ENCODE measurements at regions not wholly inside any gene's neighbourhood (a gene's known extent, or its start where the extent isn't known, plus 50 kb on each side); places are given as distances from the start of the nearest gene placed in this dataset.

GRCh38 chr20:60306105-60306504, 347.9 kb downstream of the CDH26 start:
- Mint-ChIP-seq H3K36me3 (ENCODE audit: low read depth) (no peaks in the 10 kb centered on the region), H3K9me3 (ENCODE audit: low read depth) (no peaks in the 10 kb centered on the region), H3K27ac (ENCODE audit: unreplicated experiment) (no peak overlapping the region), H3K4me3 (ENCODE audit: unreplicated experiment) (no peak overlapping the region), H3K4me1 (ENCODE audit: low read depth) (no peaks in the 10 kb centered on the region), H3K27me3 (ENCODE audit: low read depth) (peaks cover 7% of the 10 kb centered on the region)
- no peak for DNase-seq (ENCODE audit: low spot score)
- TF ChIP-seq, protein P1, sequence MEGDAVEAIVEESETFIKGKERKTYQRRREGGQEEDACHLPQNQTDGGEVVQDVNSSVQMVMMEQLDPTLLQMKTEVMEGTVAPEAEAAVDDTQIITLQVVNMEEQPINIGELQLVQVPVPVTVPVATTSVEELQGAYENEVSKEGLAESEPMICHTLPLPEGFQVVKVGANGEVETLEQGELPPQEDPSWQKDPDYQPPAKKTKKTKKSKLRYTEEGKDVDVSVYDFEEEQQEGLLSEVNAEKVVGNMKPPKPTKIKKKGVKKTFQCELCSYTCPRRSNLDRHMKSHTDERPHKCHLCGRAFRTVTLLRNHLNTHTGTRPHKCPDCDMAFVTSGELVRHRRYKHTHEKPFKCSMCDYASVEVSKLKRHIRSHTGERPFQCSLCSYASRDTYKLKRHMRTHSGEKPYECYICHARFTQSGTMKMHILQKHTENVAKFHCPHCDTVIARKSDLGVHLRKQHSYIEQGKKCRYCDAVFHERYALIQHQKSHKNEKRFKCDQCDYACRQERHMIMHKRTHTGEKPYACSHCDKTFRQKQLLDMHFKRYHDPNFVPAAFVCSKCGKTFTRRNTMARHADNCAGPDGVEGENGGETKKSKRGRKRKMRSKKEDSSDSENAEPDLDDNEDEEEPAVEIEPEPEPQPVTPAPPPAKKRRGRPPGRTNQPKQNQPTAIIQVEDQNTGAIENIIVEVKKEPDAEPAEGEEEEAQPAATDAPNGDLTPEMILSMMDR (IDR thresholded peaks at IDR 0.05): no peak

DNA sequence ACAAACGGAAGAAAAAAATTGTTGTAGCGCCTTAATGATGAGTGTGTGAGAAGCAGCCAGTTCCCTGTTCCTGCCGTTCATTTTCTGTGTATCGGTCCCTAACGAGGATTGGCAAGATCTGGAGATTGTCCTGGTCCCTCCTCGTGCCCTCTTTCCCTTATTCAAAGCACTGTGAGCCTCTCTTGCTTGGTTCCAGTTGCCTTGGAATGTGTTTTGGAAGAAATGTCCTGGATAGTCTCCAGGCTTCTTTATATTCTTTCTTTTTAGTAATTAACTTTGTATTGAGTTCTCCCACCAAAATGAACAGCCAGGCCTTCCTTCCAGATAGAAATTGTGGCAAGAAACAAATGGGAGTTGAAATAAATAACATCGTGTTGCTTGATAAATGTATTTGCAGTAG, 348.3 kb downstream of the CDH26 start:
- DNase-seq (ENCODE audit: low spot score): no peak
- H3K9me3 Mint-ChIP-seq (ENCODE audit: low read depth): no peaks in the 10 kb centered on the region
- TF ChIP-seq, protein P1 (IDR thresholded peaks at IDR 0.05): no peak
- H3K27ac Mint-ChIP-seq (ENCODE audit: unreplicated experiment): no peak overlapping the region
- H3K36me3 Mint-ChIP-seq (ENCODE audit: low read depth): no peaks in the 10 kb centered on the region
- H3K4me3 Mint-ChIP-seq (ENCODE audit: unreplicated experiment): no peak overlapping the region
- H3K4me1 Mint-ChIP-seq (ENCODE audit: low read depth): no peaks in the 10 kb centered on the region
- peaks cover 7% of the 10 kb centered on the region for H3K27me3 Mint-ChIP-seq (ENCODE audit: low read depth)

- DNase-seq (ENCODE audit: low spot score): no peak
- Mint-ChIP-seq H3K36me3 (ENCODE audit: low read depth) (no peaks in the 10 kb centered on the region), H3K27me3 (ENCODE audit: low read depth) (peaks cover 11% of the 10 kb centered on the region), H3K4me3 (ENCODE audit: unreplicated experiment) (no peak overlapping the region), H3K4me1 (ENCODE audit: low read depth) (no peaks in the 10 kb centered on the region), H3K27ac (ENCODE audit: unreplicated experiment) (no peak overlapping the region), H3K9me3 (ENCODE audit: low read depth) (peaks cover 7% of the 10 kb centered on the region)
- TF ChIP-seq, protein P1 (IDR thresholded peaks at IDR 0.05): no peak
These were observed 352.5 kb downstream of the CDH26 start for GRCh38 chr20:60310560-60311349.

DNA sequence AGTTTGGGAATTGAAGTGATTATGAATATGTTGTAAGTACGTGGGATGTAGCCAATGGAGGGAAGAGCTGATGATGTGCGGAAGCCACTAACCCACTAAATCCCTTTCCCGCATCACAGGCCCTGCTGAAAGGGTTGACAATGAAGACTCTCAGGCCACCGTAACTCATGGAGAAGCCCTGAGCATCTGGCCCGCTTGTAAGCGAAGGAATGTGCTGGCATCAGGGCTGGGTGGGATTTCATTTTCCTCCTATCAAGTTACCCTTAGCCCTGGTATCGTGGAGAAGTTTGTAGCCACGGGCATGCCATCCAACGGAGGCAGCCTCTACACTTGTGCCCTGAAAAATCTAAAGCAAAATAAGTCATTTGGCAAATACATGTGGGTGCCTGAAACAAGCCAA, 355.0 kb downstream of the CDH26 start:
- Mint-ChIP-seq H3K9me3 (ENCODE audit: low read depth) (peaks cover 7% of the 10 kb centered on the region), H3K36me3 (ENCODE audit: low read depth) (no peaks in the 10 kb centered on the region), H3K27ac (ENCODE audit: unreplicated experiment) (no peak overlapping the region), H3K27me3 (ENCODE audit: low read depth) (peaks cover 11% of the 10 kb centered on the region), H3K4me1 (ENCODE audit: low read depth) (no peaks in the 10 kb centered on the region), H3K4me3 (ENCODE audit: unreplicated experiment) (no peak overlapping the region)
- no peak for DNase-seq (ENCODE audit: low spot score)
- TF ChIP-seq, protein P1 (IDR thresholded peaks at IDR 0.05): no peak

DNA sequence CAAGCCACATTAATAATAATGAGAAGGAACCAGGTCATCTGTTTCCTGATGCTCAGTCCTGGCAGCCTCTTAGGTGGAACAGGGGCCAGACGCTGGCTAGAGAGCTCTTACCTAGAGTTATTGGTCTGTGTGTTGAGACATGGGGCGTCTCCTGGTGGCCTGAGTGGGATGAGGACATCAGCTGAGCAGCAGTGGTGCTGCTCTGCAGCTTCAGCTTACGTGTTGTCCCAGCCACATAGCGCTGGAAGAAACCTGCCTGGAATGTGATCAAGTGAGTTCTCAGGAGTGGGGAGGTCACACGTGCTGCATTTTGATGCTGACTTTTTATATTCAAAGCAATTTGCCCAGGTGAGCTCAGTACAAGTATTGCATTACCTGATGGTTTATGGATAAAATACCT, 355.4 kb downstream of the CDH26 start:
- H3K4me1 Mint-ChIP-seq (ENCODE audit: low read depth): no peaks in the 10 kb centered on the region
- H3K27ac Mint-ChIP-seq (ENCODE audit: unreplicated experiment): no peak overlapping the region
- peaks cover 11% of the 10 kb centered on the region for H3K27me3 Mint-ChIP-seq (ENCODE audit: low read depth)
- H3K36me3 Mint-ChIP-seq (ENCODE audit: low read depth): no peaks in the 10 kb centered on the region
- no peak overlapping the region for H3K4me3 Mint-ChIP-seq (ENCODE audit: unreplicated experiment)
- DNase-seq (ENCODE audit: low spot score): no peak
- peaks cover 7% of the 10 kb centered on the region for H3K9me3 Mint-ChIP-seq (ENCODE audit: low read depth)
- TF ChIP-seq, protein P1 (IDR thresholded peaks at IDR 0.05): no peak
